ENCODE measurements at regions not wholly inside any gene's neighbourhood (a gene's known extent, or its start where the extent isn't known, plus 50 kb on each side); places are given as distances from the start of the nearest gene placed in this dataset.
"Not testable (repeated sequence)": the region's sequence is repeated elsewhere in the genome, so short reads cannot be mapped to it uniquely, and the experiment has no call there.

GRCh38 chr11:45373506-45374035 is 87.4 kb upstream of the SYT13 start:
- intact Hi-C loops (cut with micrococcal nuclease): loop anchor here (10.0 kb wide), 1 partner anchor 281 kb away; no protein-coding TSS in a partner anchor

GRCh38 chr11:45372414-45372813 is 86.3 kb upstream of the SYT13 start:
- not testable (repeated sequence) for H3K27ac Mint-ChIP-seq; H3K4me3 Mint-ChIP-seq; H3K36me3 Mint-ChIP-seq; ATAC-seq; H3K4me3 ChIP-seq (ENCODE audit: low read length); H3K36me3 ChIP-seq (ENCODE audit: control insufficient read depth, insufficient read depth, low read length); H3K27ac ChIP-seq (ENCODE audit: low read length); H3K27me3 ChIP-seq (ENCODE audit: control insufficient read depth, insufficient read depth, low read length); H3K9me3 ChIP-seq (ENCODE audit: control insufficient read depth, insufficient read depth, low read length); DNase-seq; H3K9me3 Mint-ChIP-seq
- H3K4me1 ChIP-seq (ENCODE audit: control insufficient read depth, insufficient read depth, low read length): peaks cover 22% of the 10 kb centered on the region
- peaks cover 11 to 26% of the 10 kb centered on the region in 2 donors for H3K4me1 Mint-ChIP-seq
- intact Hi-C loops (cut with micrococcal nuclease): loop anchor here (10.0 kb wide), 1 partner anchor 282 kb away; no protein-coding TSS in a partner anchor
- peaks cover 26 to 34% of the 10 kb centered on the region in 2 donors for H3K27me3 Mint-ChIP-seq (ENCODE audit: low read depth in 2 of 2)
- 77% methylated on average over 16 of the region's 16 CpGs for WGBS (ENCODE audit: insufficient coverage)

More at GRCh38 chr11:45373506-45374035, 87.4 kb upstream of the SYT13 start:
- Mint-ChIP-seq H3K27ac (no peak overlapping the region), H3K27me3 (ENCODE audit: low read depth in 2 of 2) (peaks cover 24 to 25% of the 10 kb centered on the region in 2 donors), H3K9me3 (no peaks in the 10 kb centered on the region), H3K36me3 (no peaks in the 10 kb centered on the region), H3K4me1 (peaks cover 11 to 26% of the 10 kb centered on the region in 2 donors), H3K4me3 (no peak overlapping the region)
- Histone ChIP-seq H3K27ac (ENCODE audit: low read length) (no peak overlapping the region), H3K4me3 (ENCODE audit: low read length) (no peak overlapping the region), H3K36me3 (ENCODE audit: control insufficient read depth, insufficient read depth, low read length) (no peaks in the 10 kb centered on the region), H3K9me3 (ENCODE audit: control insufficient read depth, insufficient read depth, low read length) (no peaks in the 10 kb centered on the region), H3K27me3 (ENCODE audit: control insufficient read depth, insufficient read depth, low read length) (peaks cover 5% of the 10 kb centered on the region), H3K4me1 (ENCODE audit: control insufficient read depth, insufficient read depth, low read length) (peaks cover 22% of the 10 kb centered on the region)
- ATAC-seq: no peak
- no peak for TF ChIP-seq CTCF (IDR thresholded peaks at IDR 0.05)
- 94% methylated on average over 7 of the region's 7 CpGs for WGBS (ENCODE audit: insufficient coverage)
- no peak for DNase-seq

- WGBS (ENCODE audit: insufficient coverage): 12% methylated on average over 27 of the region's 31 CpGs
- peak; percentile 46 to 70 (median 68) for ATAC-seq
- Mint-ChIP-seq H3K9me3 (no peaks in the 10 kb centered on the region), H3K27ac (no peak overlapping the region), H3K36me3 (no peaks in the 10 kb centered on the region), H3K4me1 (peaks cover 11 to 26% of the 10 kb centered on the region in 2 donors), H3K4me3 (no peak overlapping the region), H3K27me3 (ENCODE audit: low read depth in 2 of 2) (peaks cover 26 to 34% of the 10 kb centered on the region in 2 donors)
- no peaks in the 10 kb centered on the region for H3K36me3 ChIP-seq (ENCODE audit: control insufficient read depth, insufficient read depth, low read length)
- peaks cover 5% of the 10 kb centered on the region for H3K27me3 ChIP-seq (ENCODE audit: control insufficient read depth, insufficient read depth, low read length)
- intact Hi-C loops (cut with micrococcal nuclease): loop anchor here (10.0 kb wide), 1 partner anchor 283 kb away; no protein-coding TSS in a partner anchor
- peak; percentile 74 for TF ChIP-seq CTCF (IDR thresholded peaks at IDR 0.05)
- no peak overlapping the region for H3K4me3 ChIP-seq (ENCODE audit: low read length)
- H3K27ac ChIP-seq (ENCODE audit: low read length): no peak overlapping the region
- H3K4me1 ChIP-seq (ENCODE audit: control insufficient read depth, insufficient read depth, low read length): peaks cover 22% of the 10 kb centered on the region
- peak; percentile 47 to 83 for DNase-seq
- no peaks in the 10 kb centered on the region for H3K9me3 ChIP-seq (ENCODE audit: control insufficient read depth, insufficient read depth, low read length)
Observed at GRCh38 chr11:45371251-45372115, 85.3 kb upstream of the SYT13 start.

GRCh38 chr11:45369313-45369712 is 83.2 kb upstream of the SYT13 start:
- Mint-ChIP-seq H3K4me1 (peaks cover 3 to 12% of the 10 kb centered on the region in 2 donors), H3K27me3 (ENCODE audit: low read depth in 2 of 2) (peaks cover 24 to 51% of the 10 kb centered on the region in 2 donors), H3K9me3 (no peaks in the 10 kb centered on the region), H3K27ac (no peak overlapping the region), H3K36me3 (no peaks in the 10 kb centered on the region), H3K4me3 (no peak overlapping the region)
- peaks cover 5% of the 10 kb centered on the region for H3K27me3 ChIP-seq (ENCODE audit: control insufficient read depth, insufficient read depth, low read length)
- ATAC-seq (no peak), DNase-seq (no peak)
- peaks cover 12% of the 10 kb centered on the region for H3K4me1 ChIP-seq (ENCODE audit: control insufficient read depth, insufficient read depth, low read length)
- WGBS (ENCODE audit: insufficient coverage): 72% methylated on average over 6 of the region's 8 CpGs
- no peak overlapping the region for H3K4me3 ChIP-seq (ENCODE audit: low read length)
- intact Hi-C loops (cut with micrococcal nuclease): no loop called here
- no peak for TF ChIP-seq CTCF (IDR thresholded peaks at IDR 0.05)
- H3K27ac ChIP-seq (ENCODE audit: low read length): no peak overlapping the region
- H3K36me3 ChIP-seq (ENCODE audit: control insufficient read depth, insufficient read depth, low read length): no peaks in the 10 kb centered on the region
- no peaks in the 10 kb centered on the region for H3K9me3 ChIP-seq (ENCODE audit: control insufficient read depth, insufficient read depth, low read length)

Data from natural killer cell (primary cell).